ENCODE measurements at regions not wholly inside any gene's neighbourhood (a gene's known extent, or its start where the extent isn't known, plus 50 kb on each side); places are given as distances from the start of the nearest gene placed in this dataset.

DNA sequence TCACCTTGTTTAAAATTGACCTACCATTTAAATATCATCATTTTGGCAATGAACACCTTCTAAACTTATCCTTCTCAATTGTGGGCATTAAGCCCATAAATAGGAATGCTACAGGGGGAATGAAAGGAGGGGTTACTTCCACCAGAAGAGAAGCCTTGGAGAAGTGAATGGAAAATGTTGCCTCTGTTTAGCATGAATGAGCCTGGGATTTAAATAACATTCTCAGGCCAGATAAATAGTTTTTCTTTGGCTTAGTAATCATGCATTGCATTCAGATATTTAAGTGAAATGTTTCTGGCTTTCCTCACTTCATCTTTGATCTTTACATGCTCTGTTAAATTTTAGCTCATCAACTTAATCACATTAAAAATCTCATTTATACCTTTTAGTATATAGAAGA lies 284.3 kb upstream of the FMN2 start:
- TF ChIP-seq POLR2A (IDR thresholded peaks at IDR 0.05; ENCODE audit: control extremely low read depth in 1 of 2, low read depth in 2 of 2, low read length in 2 of 2) (no peak), HDAC6 (IDR thresholded peaks at IDR 0.05; ENCODE audit: low read depth, low read length) (no peak), SIRT6 (IDR thresholded peaks at IDR 0.05; ENCODE audit: low read length) (no peak)
- TF ChIP-seq, protein P1, sequence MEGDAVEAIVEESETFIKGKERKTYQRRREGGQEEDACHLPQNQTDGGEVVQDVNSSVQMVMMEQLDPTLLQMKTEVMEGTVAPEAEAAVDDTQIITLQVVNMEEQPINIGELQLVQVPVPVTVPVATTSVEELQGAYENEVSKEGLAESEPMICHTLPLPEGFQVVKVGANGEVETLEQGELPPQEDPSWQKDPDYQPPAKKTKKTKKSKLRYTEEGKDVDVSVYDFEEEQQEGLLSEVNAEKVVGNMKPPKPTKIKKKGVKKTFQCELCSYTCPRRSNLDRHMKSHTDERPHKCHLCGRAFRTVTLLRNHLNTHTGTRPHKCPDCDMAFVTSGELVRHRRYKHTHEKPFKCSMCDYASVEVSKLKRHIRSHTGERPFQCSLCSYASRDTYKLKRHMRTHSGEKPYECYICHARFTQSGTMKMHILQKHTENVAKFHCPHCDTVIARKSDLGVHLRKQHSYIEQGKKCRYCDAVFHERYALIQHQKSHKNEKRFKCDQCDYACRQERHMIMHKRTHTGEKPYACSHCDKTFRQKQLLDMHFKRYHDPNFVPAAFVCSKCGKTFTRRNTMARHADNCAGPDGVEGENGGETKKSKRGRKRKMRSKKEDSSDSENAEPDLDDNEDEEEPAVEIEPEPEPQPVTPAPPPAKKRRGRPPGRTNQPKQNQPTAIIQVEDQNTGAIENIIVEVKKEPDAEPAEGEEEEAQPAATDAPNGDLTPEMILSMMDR (IDR thresholded peaks at IDR 0.05; ENCODE audit: control extremely low read depth in 1 of 3, insufficient read depth in 1 of 3, low read depth in 1 of 3, low read length in 3 of 3): no peak

All from H1 (cell line).